ENCODE measurements at regions not wholly inside any gene's neighbourhood (a gene's known extent, or its start where the extent isn't known, plus 50 kb on each side); places are given as distances from the start of the nearest gene placed in this dataset.

DNA sequence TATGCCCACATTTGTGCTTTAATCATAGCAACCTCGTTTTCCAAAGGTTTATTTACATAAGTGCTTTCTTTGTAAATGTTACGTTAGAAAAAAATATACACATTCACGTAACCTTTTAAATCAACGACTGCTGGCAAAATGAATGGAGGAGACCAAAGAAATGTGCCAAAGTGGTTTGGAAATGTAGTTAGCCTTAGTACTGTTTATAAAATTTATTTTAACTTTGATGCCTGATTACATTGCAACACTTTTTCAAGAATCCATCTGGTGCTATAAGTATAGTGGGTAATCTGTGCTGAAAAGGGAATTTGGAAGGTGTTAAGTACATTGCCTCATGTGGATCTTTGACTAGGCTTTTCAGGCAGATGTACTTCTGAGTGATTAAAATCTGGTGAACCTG lies 108.9 kb downstream of the IFI44 start:
- TF ChIP-seq EZH2 (IDR thresholded peaks at IDR 0.05; ENCODE audit: low read depth): no peak
- TF ChIP-seq, protein P1, sequence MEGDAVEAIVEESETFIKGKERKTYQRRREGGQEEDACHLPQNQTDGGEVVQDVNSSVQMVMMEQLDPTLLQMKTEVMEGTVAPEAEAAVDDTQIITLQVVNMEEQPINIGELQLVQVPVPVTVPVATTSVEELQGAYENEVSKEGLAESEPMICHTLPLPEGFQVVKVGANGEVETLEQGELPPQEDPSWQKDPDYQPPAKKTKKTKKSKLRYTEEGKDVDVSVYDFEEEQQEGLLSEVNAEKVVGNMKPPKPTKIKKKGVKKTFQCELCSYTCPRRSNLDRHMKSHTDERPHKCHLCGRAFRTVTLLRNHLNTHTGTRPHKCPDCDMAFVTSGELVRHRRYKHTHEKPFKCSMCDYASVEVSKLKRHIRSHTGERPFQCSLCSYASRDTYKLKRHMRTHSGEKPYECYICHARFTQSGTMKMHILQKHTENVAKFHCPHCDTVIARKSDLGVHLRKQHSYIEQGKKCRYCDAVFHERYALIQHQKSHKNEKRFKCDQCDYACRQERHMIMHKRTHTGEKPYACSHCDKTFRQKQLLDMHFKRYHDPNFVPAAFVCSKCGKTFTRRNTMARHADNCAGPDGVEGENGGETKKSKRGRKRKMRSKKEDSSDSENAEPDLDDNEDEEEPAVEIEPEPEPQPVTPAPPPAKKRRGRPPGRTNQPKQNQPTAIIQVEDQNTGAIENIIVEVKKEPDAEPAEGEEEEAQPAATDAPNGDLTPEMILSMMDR (conservative IDR thresholded peaks at IDR 0.05): no peak
